IMR-90 (cell line): ENCODE measurements at regions not wholly inside any gene's neighbourhood (a gene's known extent, or its start where the extent isn't known, plus 50 kb on each side); places are given as distances from the start of the nearest gene placed in this dataset.

ENCODE experiments used
- ATAC-seq: fragments of 200-7000 bp; cut with Tn5 transposase; 2 replicates; pipeline ENCODE4 v1.9.1; 2020; ENCODE audit warnings: low read depth, mild to moderate bottlenecking, moderate library complexity
- BruUV-seq: library from RNA; stranded (reverse); fragments of 400-500 nt; replicated peaks from 2 replicates; lab custom pipeline; 2021; lab: Mats Ljungman, UMichigan
- CTCF ChIA-PET: fragments of 300-600 bp; formaldehyde crosslinking; extraction: SDS; loops from one replicate; lab custom pipeline; 2021; ENCODE audit warnings: antibody characterized with exemption; lab: Yijun Ruan, JAX
- POLR2A ChIA-PET: fragments of 300-600 bp; sonication (Branson Sonifier 250); formaldehyde crosslinking; loops from one replicate; lab custom pipeline; 2022; ENCODE audit warnings: antibody characterized with exemption; ENCODE audit not compliant: unreplicated experiment; lab: Charles Lee
- DNase-seq: peaks from one replicate; pipeline ENCODE4 v3.0.0; 2013
- H2AFZ ChIP-seq: replicated peaks from 2 replicates; pipeline ENCODE3; 2013; ENCODE audit warnings: low read length, mild to moderate bottlenecking; ENCODE audit not compliant: poor library complexity
- H2AK5ac ChIP-seq: 2 replicates; pipeline ENCODE4 v1.6.1; 2013; ENCODE audit warnings: low read depth, low read length, inconsistent platforms
- H2AK9ac ChIP-seq: replicated peaks from 2 replicates; pipeline ENCODE3; 2013; ENCODE audit warnings: mild to moderate bottlenecking, low read depth, low read length, moderate library complexity; ENCODE audit not compliant: poor library complexity
- H2BK120ac ChIP-seq: 2 replicates; pipeline ENCODE4 v1.6.1; 2013; ENCODE audit warnings: low read depth, low read length, inconsistent platforms
- H2BK15ac ChIP-seq: 3 replicates; pipeline ENCODE4 v1.6.1; 2013; ENCODE audit warnings: low read depth, low read length, inconsistent platforms
- H2BK20ac ChIP-seq: 2 replicates; pipeline ENCODE4 v1.6.1; 2013; ENCODE audit warnings: low read depth, mild to moderate bottlenecking, inconsistent platforms, low read length, moderate library complexity
- H2BK5ac ChIP-seq: 2 replicates; pipeline ENCODE4 v1.6.1; 2013; ENCODE audit warnings: mild to moderate bottlenecking, low read depth, low read length, inconsistent platforms; ENCODE audit not compliant: poor library complexity, severe bottlenecking
- H3K14ac ChIP-seq: replicated peaks from 2 replicates; pipeline ENCODE4 v1.6.1; 2013; ENCODE audit warnings: low read depth, low read length, inconsistent platforms
- H3K18ac ChIP-seq: 2 replicates; pipeline ENCODE4 v1.6.1; 2013; ENCODE audit warnings: low read depth, low read length, control low read depth
- H3K23ac ChIP-seq: 2 replicates; pipeline ENCODE4 v1.6.1; 2013; ENCODE audit warnings: low read depth, low read length, inconsistent platforms
- H3K27ac ChIP-seq: 2 replicates; pipeline ENCODE4 v1.5.1; 2013; ENCODE audit warnings: mild to moderate bottlenecking, control low read depth, low read length; ENCODE audit not compliant: insufficient read depth
- H3K27me3 ChIP-seq: 2 replicates; pipeline ENCODE4 v1.6.1; 2013; ENCODE audit warnings: low read length; ENCODE audit not compliant: control insufficient read depth, insufficient read depth
- H3K36me3 ChIP-seq: 2 replicates; pipeline ENCODE4 v1.6.1; 2013; ENCODE audit warnings: low read length, mixed read lengths; ENCODE audit not compliant: control insufficient read depth, insufficient read depth
- H3K4ac ChIP-seq: 2 replicates; pipeline ENCODE4 v1.6.1; 2013; ENCODE audit warnings: low read depth, low read length, inconsistent platforms
- H3K4me1 ChIP-seq: 2 replicates; pipeline ENCODE4 v1.6.1; 2013; ENCODE audit warnings: low read length, mixed read lengths; ENCODE audit not compliant: control insufficient read depth, insufficient read depth
- H3K4me2 ChIP-seq: 2 replicates; pipeline ENCODE4 v1.6.1; 2013; ENCODE audit warnings: low read depth, mild to moderate bottlenecking, control low read depth, low read length, moderate library complexity
- H3K4me3 ChIP-seq: 2 replicates; pipeline ENCODE4 v1.5.1; 2013; ENCODE audit warnings: low read depth, mild to moderate bottlenecking, control low read depth, low read length, moderate library complexity; ENCODE audit not compliant: insufficient read depth
- H3K56ac ChIP-seq: 2 replicates; pipeline ENCODE4 v1.6.1; 2013; ENCODE audit warnings: low read length, inconsistent platforms; ENCODE audit not compliant: insufficient read depth; ENCODE audit errors: extremely low read depth
- H3K79me1 ChIP-seq, 2 experiments: 2 replicates each; pipeline ENCODE4 v1.6.1; 2013; ENCODE audit warnings: low read length in 2 of 2, inconsistent platforms in 1 of 2, low read depth in 1 of 2
- H3K9ac ChIP-seq: 2 replicates; pipeline ENCODE4 v1.6.1; 2013; ENCODE audit warnings: low read depth, low read length, control low read depth
- H3K9me1 ChIP-seq: 2 replicates; pipeline ENCODE4 v1.6.1; 2013; ENCODE audit warnings: low read length, inconsistent platforms; ENCODE audit not compliant: insufficient read depth
- H3K9me3 ChIP-seq: 2 replicates; pipeline ENCODE4 v1.6.1; 2013; ENCODE audit warnings: low read length; ENCODE audit not compliant: control insufficient read depth, insufficient read depth
- H4K20me1 ChIP-seq: 2 replicates; pipeline ENCODE4 v1.6.1; 2013; ENCODE audit warnings: low read length, inconsistent platforms; ENCODE audit not compliant: insufficient read depth
- H4K5ac ChIP-seq: 2 replicates; pipeline ENCODE4 v1.6.1; 2013; ENCODE audit warnings: mild to moderate bottlenecking, low read depth, low read length, control low read depth
- H4K8ac ChIP-seq, 2 experiments: 2 replicates each; pipeline ENCODE4 v1.6.1; 2013; ENCODE audit warnings: low read depth in 2 of 2, low read length in 2 of 2, control low read depth in 1 of 2, inconsistent platforms in 1 of 2
- H4K91ac ChIP-seq: 2 replicates; pipeline ENCODE4 v1.6.1; 2013; ENCODE audit warnings: low read depth, low read length, inconsistent platforms; ENCODE audit not compliant: insufficient read depth
- BHLHE40 ChIP-seq: fragments of 150-350 bp; IDR thresholded peaks from 2 replicates; pipeline ENCODE4 v1.6.1; 2016; ENCODE audit warnings: mild to moderate bottlenecking, low read depth, low read length
- CEBPB ChIP-seq: IDR thresholded peaks from 2 replicates; pipeline ENCODE4 v1.6.1; 2012; ENCODE audit warnings: low read depth, low read length, improper control_type of control experiment
- CHD1 ChIP-seq: IDR thresholded peaks from 2 replicates; pipeline ENCODE4 v1.6.1; 2012; ENCODE audit warnings: low read depth, low read length, improper control_type of control experiment
- MAFK ChIP-seq: IDR thresholded peaks from 2 replicates; pipeline ENCODE4 v1.6.1; 2012; ENCODE audit warnings: low read depth, low read length, improper control_type of control experiment
- MXI1 ChIP-seq: IDR thresholded peaks from 2 replicates; pipeline ENCODE4 v1.6.1; 2012; ENCODE audit warnings: low read depth, mild to moderate bottlenecking, low read length, moderate library complexity, borderline replicate concordance
- NFE2L2 ChIP-seq: fragments of 150-350 bp; IDR thresholded peaks from 2 replicates; pipeline ENCODE4 v1.6.1; 2016; ENCODE audit warnings: low read depth, mild to moderate bottlenecking, low read length
- POLR2A ChIP-seq: IDR thresholded peaks from 2 replicates; pipeline ENCODE4 v1.6.1; 2012; ENCODE audit warnings: mild to moderate bottlenecking, low read depth, low read length
- RAD21 ChIP-seq: IDR thresholded peaks from 2 replicates; pipeline ENCODE4 v1.6.1; 2012; ENCODE audit warnings: low read length, improper control_type of control experiment
- RCOR1 ChIP-seq: IDR thresholded peaks from 2 replicates; pipeline ENCODE4 v1.6.1; 2012; ENCODE audit warnings: mild to moderate bottlenecking, low read length, improper control_type of control experiment; ENCODE audit not compliant: insufficient replicate concordance
- WGBS, 2 experiments: methylation state at CpG; one replicate each; pipeline versions ENCODE4 v1.1.5 to v1.1.7; 2013; ENCODE audit warnings: missing lambda C conversion rate in 2 of 2; ENCODE audit not compliant: insufficient read length in 1 of 2; ENCODE audit errors: extremely low coverage in 2 of 2; 5-methylcytosine and 5-hydroxymethylcytosine counted together
- dilution Hi-C: fragments of 300-500 bp; cut with HindIII; formaldehyde crosslinking; loops from one replicate; pipeline ENCODE4 v1.14.3; 2018; ENCODE audit warnings: low sequenced_read_pairs; ENCODE audit not compliant: unreplicated experiment
- in situ Hi-C: fragments of 300-500 bp; cut with MboI; formaldehyde crosslinking; loops from 3 replicates; pipeline ENCODE4 v1.14.3; 2019; ENCODE audit warnings: low sequenced_read_pairs, inconsistent platforms, mixed read lengths
- intact Hi-C: fragments of 100-400 bp; cut with micrococcal nuclease; formaldehyde crosslinking; loops from 2 replicates; pipeline ENCODE4 v1.10.0; 2022
- TF ChIP-seq, protein P1 (sequence below): conservative IDR thresholded peaks from 2 replicates; pipeline ENCODE4 v1.5.1; 2012; ENCODE audit warnings: mild to moderate bottlenecking, low read depth, low read length, improper control_type of control experiment
- TF ChIP-seq, protein P2 (sequence below): fragments of 150-350 bp; IDR thresholded peaks from 2 replicates; pipeline ENCODE4 v1.6.1; 2017; ENCODE audit warnings: mild to moderate bottlenecking, antibody characterized with exemption, low read length, low read depth

DNA sequence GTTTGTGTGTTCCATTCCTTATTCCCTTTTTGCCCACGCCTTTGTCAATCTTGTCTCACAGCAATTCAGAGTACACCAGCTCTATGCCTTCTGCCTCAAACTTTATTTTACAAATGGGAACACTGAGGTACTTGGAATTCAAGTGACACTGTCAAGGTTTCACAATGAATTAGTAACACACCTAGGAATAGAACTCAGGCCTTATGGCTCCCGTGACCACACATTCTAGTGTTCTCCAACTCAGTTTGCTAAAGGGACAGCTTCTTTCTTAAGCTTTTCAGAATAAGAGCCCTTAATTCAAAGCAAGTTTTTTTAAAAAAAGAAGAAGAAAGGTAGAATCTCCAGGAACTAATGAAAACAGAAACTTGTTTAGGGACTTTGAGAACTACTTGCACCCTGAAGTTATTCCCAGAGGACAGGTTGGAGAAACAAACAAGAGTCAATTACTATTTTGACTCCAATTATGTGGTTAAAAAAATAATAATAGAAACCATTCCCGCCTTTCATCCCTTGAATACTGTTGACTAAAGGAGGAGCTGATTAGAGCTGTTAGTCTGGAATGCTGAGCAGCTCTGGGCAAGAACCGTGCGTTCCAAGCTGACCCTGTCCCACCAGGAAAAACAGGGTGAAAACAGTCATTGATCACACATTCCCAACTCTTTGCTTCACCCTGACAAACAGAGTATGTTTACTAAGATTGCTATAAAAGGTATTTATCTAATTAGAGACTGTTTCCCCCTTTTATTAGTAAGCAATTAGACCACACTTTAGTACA is 408.8 kb upstream of the CNKSR2 start:
- H2AFZ ChIP-seq: no peak overlapping the region
- no peak overlapping the region for H2BK5ac ChIP-seq
- H3K56ac ChIP-seq: no peak overlapping the region
- H2BK15ac ChIP-seq: no peak overlapping the region
- no peak overlapping the region for H3K4ac ChIP-seq
- CTCF ChIA-PET: no interaction called here
- no peaks in the 10 kb centered on the region for H3K36me3 ChIP-seq
- DNase-seq (no peak), ATAC-seq (no peak)
- dilution Hi-C loops: no loop called here
- no peak overlapping the region for H3K9ac ChIP-seq
- H2AK5ac ChIP-seq: no peak overlapping the region
- H3K18ac ChIP-seq: no peak overlapping the region
- WGBS, 2 experiments: no CpG with 5 or more reads among the region's 5 CpGs
- no peak overlapping the region for H3K27ac ChIP-seq
- H4K20me1 ChIP-seq: no peaks in the 10 kb centered on the region
- H2BK120ac ChIP-seq: no peak overlapping the region
- in situ Hi-C loops: no loop called here
- H2AK9ac ChIP-seq: no peak overlapping the region
- no peak overlapping the region for H3K14ac ChIP-seq
- no peak overlapping the region for H3K23ac ChIP-seq
- H3K4me2 ChIP-seq: no peak overlapping the region
- TF ChIP-seq RAD21 (no peak), NFE2L2 (no peak), RCOR1 (no peak), MXI1 (no peak), CEBPB (no peak), MAFK (no peak), POLR2A (no peak), CHD1 (no peak), BHLHE40 (no peak)
- TF ChIP-seq, protein P1, sequence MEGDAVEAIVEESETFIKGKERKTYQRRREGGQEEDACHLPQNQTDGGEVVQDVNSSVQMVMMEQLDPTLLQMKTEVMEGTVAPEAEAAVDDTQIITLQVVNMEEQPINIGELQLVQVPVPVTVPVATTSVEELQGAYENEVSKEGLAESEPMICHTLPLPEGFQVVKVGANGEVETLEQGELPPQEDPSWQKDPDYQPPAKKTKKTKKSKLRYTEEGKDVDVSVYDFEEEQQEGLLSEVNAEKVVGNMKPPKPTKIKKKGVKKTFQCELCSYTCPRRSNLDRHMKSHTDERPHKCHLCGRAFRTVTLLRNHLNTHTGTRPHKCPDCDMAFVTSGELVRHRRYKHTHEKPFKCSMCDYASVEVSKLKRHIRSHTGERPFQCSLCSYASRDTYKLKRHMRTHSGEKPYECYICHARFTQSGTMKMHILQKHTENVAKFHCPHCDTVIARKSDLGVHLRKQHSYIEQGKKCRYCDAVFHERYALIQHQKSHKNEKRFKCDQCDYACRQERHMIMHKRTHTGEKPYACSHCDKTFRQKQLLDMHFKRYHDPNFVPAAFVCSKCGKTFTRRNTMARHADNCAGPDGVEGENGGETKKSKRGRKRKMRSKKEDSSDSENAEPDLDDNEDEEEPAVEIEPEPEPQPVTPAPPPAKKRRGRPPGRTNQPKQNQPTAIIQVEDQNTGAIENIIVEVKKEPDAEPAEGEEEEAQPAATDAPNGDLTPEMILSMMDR: no peak
- TF ChIP-seq, protein P2, sequence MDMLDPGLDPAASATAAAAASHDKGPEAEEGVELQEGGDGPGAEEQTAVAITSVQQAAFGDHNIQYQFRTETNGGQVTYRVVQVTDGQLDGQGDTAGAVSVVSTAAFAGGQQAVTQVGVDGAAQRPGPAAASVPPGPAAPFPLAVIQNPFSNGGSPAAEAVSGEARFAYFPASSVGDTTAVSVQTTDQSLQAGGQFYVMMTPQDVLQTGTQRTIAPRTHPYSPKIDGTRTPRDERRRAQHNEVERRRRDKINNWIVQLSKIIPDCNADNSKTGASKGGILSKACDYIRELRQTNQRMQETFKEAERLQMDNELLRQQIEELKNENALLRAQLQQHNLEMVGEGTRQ: no peak
- no peaks in the 10 kb centered on the region for H3K9me1 ChIP-seq
- no peak overlapping the region for H2BK20ac ChIP-seq
- no TSS peak for BruUV-seq
- no peaks in the 10 kb centered on the region for H3K79me1 ChIP-seq
- no peak overlapping the region for H4K91ac ChIP-seq
- intact Hi-C loops: no loop called here
- no peak overlapping the region for H4K8ac ChIP-seq
- peaks cover 3% of the 10 kb centered on the region for H3K9me3 ChIP-seq
- no peaks in the 10 kb centered on the region for H3K27me3 ChIP-seq
- POLR2A ChIA-PET: no interaction called here
- no peaks in the 10 kb centered on the region for H3K4me1 ChIP-seq
- H3K4me3 ChIP-seq: no peak overlapping the region
- H4K5ac ChIP-seq: no peak overlapping the region
